Stomach (tissue), 8 donors: ENCODE measurements at regions not wholly inside any gene's neighbourhood (a gene's known extent, or its start where the extent isn't known, plus 50 kb on each side); places are given as distances from the start of the nearest gene placed in this dataset.
"Not testable (repeated sequence)": the region's sequence is repeated elsewhere in the genome, so short reads cannot be mapped to it uniquely, and the experiment has no call there.

Source experiments
- DNase-seq, 2 donors: peaks; one replicate each; pipeline versions ENCODE4 v3.0.0 to v3.0.0-alpha.2; 2013 to 2019
- H3K27ac ChIP-seq, 5 donors: fragments of 200-600 bp in 4 of 5; sonication (generic) in 4 of 5; one replicate each; pipeline ENCODE4 v1.5.1; 2013 to 2019; ENCODE audit warnings: mild to moderate bottlenecking in 1 of 5, moderate library complexity in 1 of 5
- H3K27me3 ChIP-seq, 3 donors: fragments of 200-600 bp; sonication (generic); one replicate each; pipeline ENCODE4 v1.5.1; 2017 to 2019; ENCODE audit warnings: mixed run types in 1 of 3
- H3K36me3 ChIP-seq, 4 donors: fragments of 200-600 bp; sonication (generic); 1 replicate in 3 of 4; 2 replicates in 1 of 4; pipeline ENCODE4 v1.5.1; 2016 to 2019
- H3K4me1 ChIP-seq, 4 donors: fragments of 200-600 bp; sonication (generic); one replicate each; pipeline ENCODE4 v1.5.1; 2016 to 2019
- H3K4me3 ChIP-seq, 4 donors: fragments of 200-600 bp; sonication (generic) in 3 of 4; one replicate each; pipeline ENCODE4 v1.5.1; 2016 to 2019; ENCODE audit warnings: mild to moderate bottlenecking in 1 of 4
- H3K9me3 ChIP-seq, 4 donors: fragments of 200-600 bp; sonication (generic); one replicate each; pipeline ENCODE4 v1.5.1; 2016 to 2019
- CTCF ChIP-seq, 7 experiments: fragments of 450-650 bp in 4 of 7; fragments of 200-600 bp in 3 of 7; sonication (generic) in 3 of 7; IDR thresholded peaks; one replicate each; pipeline ENCODE4 v1.5.1; 2016 to 2019; ENCODE audit warnings: antibody characterized with exemption in 7 of 7, control low read depth in 2 of 7, mild to moderate bottlenecking in 1 of 7
- EP300 ChIP-seq: sonication (generic); formaldehyde crosslinking; IDR thresholded peaks from one replicate; pipeline ENCODE4 v1.6.1; 2017; ENCODE audit warnings: antibody characterized with exemption
- POLR2A ChIP-seq, 4 donors: fragments of 450-650 bp; IDR thresholded peaks; one replicate each; pipeline ENCODE4 v1.6.1; 2016; ENCODE audit warnings: antibody characterized with exemption in 4 of 4, control low read depth in 2 of 4, mild to moderate bottlenecking in 1 of 4, moderate library complexity in 1 of 4
- POLR2AphosphoS5 ChIP-seq, 3 donors: sonication (generic); formaldehyde crosslinking; IDR thresholded peaks; one replicate each; pipeline ENCODE4 v1.6.1; 2016; ENCODE audit warnings: antibody characterized with exemption in 3 of 3
- WGBS, 5 donors: extraction: QIAGEN DNeasy Blood & Tissue Kit in 3 of 5; methylation state at CpG; one replicate each; pipeline versions ENCODE4 v1.1.5 to v1.1.7; 2013 to 2018; 5-methylcytosine and 5-hydroxymethylcytosine counted together
- intact Hi-C: fragments of 100-400 bp; cut with DNase I; formaldehyde crosslinking; loops from one replicate; pipeline ENCODE4 v1.15.1; 2023; ENCODE audit warnings: low total_unique reads
- donor health status: healthy with polysubstance abuse.
- donor health status: Bipolar disorder and iron deficiency.
- donor health status: healthy.

GRCh38 chr12:102676812-102677211 is 196.4 kb upstream of the IGF1 start:
- WGBS, 5 donors, result 83 to 100% (median 93%) methylated on average over 1 of the region's 1 CpG

GRCh38 chr12:102675672-102676071 is 195.3 kb upstream of the IGF1 start:
- peaks cover 7 to 23% (median 17%) of the 10 kb centered on the region in 4 donors for H3K9me3 ChIP-seq
- H3K4me1 ChIP-seq, result no peaks in the 10 kb centered on the region
- 51 to 81% (median 78%) methylated on average over 5 of the region's 5 CpGs for WGBS, 5 donors

More at GRCh38 chr12:102676812-102677211, 196.4 kb upstream of the IGF1 start:
- no peaks in the 10 kb centered on the region for H3K36me3 ChIP-seq
- no peak for DNase-seq
- no peak overlapping the region for H3K27ac ChIP-seq
- peaks cover 7 to 23% (median 17%) of the 10 kb centered on the region in 4 donors for H3K9me3 ChIP-seq
- H3K4me3 ChIP-seq, result no peak overlapping the region
- TF ChIP-seq EP300 (no peak), POLR2A (IDR thresholded peaks at IDR 0.05) (no peak), CTCF (IDR thresholded peaks at IDR 0.05) (no peak), POLR2AphosphoS5 (IDR thresholded peaks at IDR 0.05) (no peak)
- H3K4me1 ChIP-seq, result no peaks in the 10 kb centered on the region
- no peaks in the 10 kb centered on the region for H3K27me3 ChIP-seq
- intact Hi-C loops, result no loop called here

GRCh38 chr12:102673606-102674005 is 193.2 kb upstream of the IGF1 start:
- intact Hi-C loops, result no loop called here

More at GRCh38 chr12:102675672-102676071, 195.3 kb upstream of the IGF1 start:
- TF ChIP-seq POLR2AphosphoS5 (IDR thresholded peaks at IDR 0.05) (no peak), EP300 (no peak), POLR2A (IDR thresholded peaks at IDR 0.05) (no peak)
- no peaks in the 10 kb centered on the region for H3K27me3 ChIP-seq
- no peak overlapping the region for H3K4me3 ChIP-seq
- no peak for DNase-seq
- no peak overlapping the region for H3K27ac ChIP-seq
- intact Hi-C loops, result no loop called here
- H3K36me3 ChIP-seq, result no peaks in the 10 kb centered on the region

GRCh38 chr12:102672212-102672611 is 191.8 kb upstream of the IGF1 start:
- H3K36me3 ChIP-seq, H3K27me3 ChIP-seq, H3K27ac ChIP-seq, intact Hi-C loops, H3K4me1 ChIP-seq, H3K4me3 ChIP-seq, DNase-seq: not testable (repeated sequence)
- peaks cover 7 to 18% (median 16%) of the 10 kb centered on the region in 4 donors for H3K9me3 ChIP-seq

More at GRCh38 chr12:102673606-102674005, 193.2 kb upstream of the IGF1 start:
- Histone ChIP-seq H3K36me3 (no peaks in the 10 kb centered on the region), H3K27ac (no peak overlapping the region), H3K9me3 (peaks cover 7 to 18% (median 16%) of the 10 kb centered on the region in 4 donors), H3K27me3 (no peaks in the 10 kb centered on the region), H3K4me3 (no peak overlapping the region), H3K4me1 (no peaks in the 10 kb centered on the region)
- TF ChIP-seq POLR2A (IDR thresholded peaks at IDR 0.05) (no peak), POLR2AphosphoS5 (IDR thresholded peaks at IDR 0.05) (no peak)
- WGBS, 5 donors, result 65 to 88% (median 75%) methylated on average over 1 of the region's 1 CpG
- no peak for DNase-seq

GRCh38 chr12:102669056-102669455 is 188.7 kb upstream of the IGF1 start:
- no peak for TF ChIP-seq POLR2A (IDR thresholded peaks at IDR 0.05)
- TF ChIP-seq POLR2AphosphoS5 (IDR thresholded peaks at IDR 0.05), result no peak
- TF ChIP-seq EP300, result no peak
- H3K4me1 ChIP-seq, result no peaks in the 10 kb centered on the region
- no peaks in the 10 kb centered on the region for H3K27me3 ChIP-seq
- no peak overlapping the region for H3K4me3 ChIP-seq
- peaks cover 7 to 13% (median 13%) of the 10 kb centered on the region in 4 donors for H3K9me3 ChIP-seq
- no peak overlapping the region for H3K27ac ChIP-seq
- intact Hi-C loops, result no loop called here
- H3K36me3 ChIP-seq, result no peaks in the 10 kb centered on the region
- WGBS, 5 donors, result 83 to 97% (median 90%) methylated on average over 1 of the region's 1 CpG
- DNase-seq, result no peak

- H3K4me1 ChIP-seq, H3K36me3 ChIP-seq, H3K27ac ChIP-seq, DNase-seq, H3K27me3 ChIP-seq, H3K9me3 ChIP-seq, intact Hi-C loops, H3K4me3 ChIP-seq: not testable (repeated sequence)
- WGBS, 5 donors, result 19 to 41% (median 29%) methylated on average over 3 of the region's 3 CpGs
Observed at GRCh38 chr12:102666176-102666575, 185.8 kb upstream of the IGF1 start.

- TF ChIP-seq CTCF (IDR thresholded peaks at IDR 0.05) (peak in 2 of 7 experiments; percentile 10 to 14), POLR2AphosphoS5 (IDR thresholded peaks at IDR 0.05) (no peak), POLR2A (IDR thresholded peaks at IDR 0.05) (no peak), EP300 (no peak)
- Histone ChIP-seq H3K4me1 (no peaks in the 10 kb centered on the region), H3K27ac (no peak overlapping the region), H3K36me3 (no peaks in the 10 kb centered on the region), H3K27me3 (no peaks in the 10 kb centered on the region), H3K9me3 (peaks cover 0 to 28% (median 19%) of the 10 kb centered on the region in 4 donors), H3K4me3 (no peak overlapping the region)
- intact Hi-C loops, result no loop called here
- 65 to 88% (median 76%) methylated on average over 4 of the region's 4 CpGs for WGBS, 5 donors
- no peak for DNase-seq
Observed at GRCh38 chr12:102659200-102659911, 179.0 kb upstream of the IGF1 start.
